B cell (primary cell): ENCODE measurements at regions not wholly inside any gene's neighbourhood (a gene's known extent, or its start where the extent isn't known, plus 50 kb on each side); places are given as distances from the start of the nearest gene placed in this dataset.

Experiments
- EZH2 ChIP-seq: IDR thresholded peaks from 2 replicates; pipeline ENCODE4 v1.6.1; 2012; ENCODE audit warnings: borderline replicate concordance, low read depth, mild to moderate bottlenecking, moderate library complexity, low read length; ENCODE audit not compliant: insufficient read depth, poor library complexity, severe bottlenecking
- TF ChIP-seq, protein P1 (sequence below): fragments of 200-600 bp; IDR thresholded peaks from one replicate; pipeline ENCODE4 v1.8.0; 2022; ENCODE audit warnings: antibody characterized with exemption, mild to moderate bottlenecking

DNA sequence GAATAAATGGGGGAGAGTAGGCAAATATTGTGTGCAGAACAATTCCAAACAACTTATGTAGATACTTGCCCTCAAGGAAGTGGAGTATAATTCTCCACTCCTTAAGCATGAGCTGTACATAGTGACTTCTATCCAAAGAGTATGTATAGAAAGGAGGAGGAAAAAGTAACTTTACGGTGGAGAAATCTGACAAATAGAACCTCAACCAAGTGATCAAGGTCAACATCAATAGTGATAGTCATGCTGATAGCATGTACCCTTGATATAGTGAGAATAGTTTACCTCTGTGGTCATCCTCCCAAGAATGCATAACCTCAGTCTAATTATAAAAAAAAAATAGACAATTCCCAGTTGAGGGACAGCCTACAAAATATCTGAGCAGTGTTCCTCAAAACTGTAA, 89.1 kb upstream of the NANOS1 start:
- TF ChIP-seq, protein P1, sequence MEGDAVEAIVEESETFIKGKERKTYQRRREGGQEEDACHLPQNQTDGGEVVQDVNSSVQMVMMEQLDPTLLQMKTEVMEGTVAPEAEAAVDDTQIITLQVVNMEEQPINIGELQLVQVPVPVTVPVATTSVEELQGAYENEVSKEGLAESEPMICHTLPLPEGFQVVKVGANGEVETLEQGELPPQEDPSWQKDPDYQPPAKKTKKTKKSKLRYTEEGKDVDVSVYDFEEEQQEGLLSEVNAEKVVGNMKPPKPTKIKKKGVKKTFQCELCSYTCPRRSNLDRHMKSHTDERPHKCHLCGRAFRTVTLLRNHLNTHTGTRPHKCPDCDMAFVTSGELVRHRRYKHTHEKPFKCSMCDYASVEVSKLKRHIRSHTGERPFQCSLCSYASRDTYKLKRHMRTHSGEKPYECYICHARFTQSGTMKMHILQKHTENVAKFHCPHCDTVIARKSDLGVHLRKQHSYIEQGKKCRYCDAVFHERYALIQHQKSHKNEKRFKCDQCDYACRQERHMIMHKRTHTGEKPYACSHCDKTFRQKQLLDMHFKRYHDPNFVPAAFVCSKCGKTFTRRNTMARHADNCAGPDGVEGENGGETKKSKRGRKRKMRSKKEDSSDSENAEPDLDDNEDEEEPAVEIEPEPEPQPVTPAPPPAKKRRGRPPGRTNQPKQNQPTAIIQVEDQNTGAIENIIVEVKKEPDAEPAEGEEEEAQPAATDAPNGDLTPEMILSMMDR: no peak
- TF ChIP-seq EZH2: no peak
